ENCODE measurements at regions not wholly inside any gene's neighbourhood (a gene's known extent, or its start where the extent isn't known, plus 50 kb on each side); places are given as distances from the start of the nearest gene placed in this dataset.
"Not testable (repeated sequence)": the region's sequence is repeated elsewhere in the genome, so short reads cannot be mapped to it uniquely, and the experiment has no call there.

DNA sequence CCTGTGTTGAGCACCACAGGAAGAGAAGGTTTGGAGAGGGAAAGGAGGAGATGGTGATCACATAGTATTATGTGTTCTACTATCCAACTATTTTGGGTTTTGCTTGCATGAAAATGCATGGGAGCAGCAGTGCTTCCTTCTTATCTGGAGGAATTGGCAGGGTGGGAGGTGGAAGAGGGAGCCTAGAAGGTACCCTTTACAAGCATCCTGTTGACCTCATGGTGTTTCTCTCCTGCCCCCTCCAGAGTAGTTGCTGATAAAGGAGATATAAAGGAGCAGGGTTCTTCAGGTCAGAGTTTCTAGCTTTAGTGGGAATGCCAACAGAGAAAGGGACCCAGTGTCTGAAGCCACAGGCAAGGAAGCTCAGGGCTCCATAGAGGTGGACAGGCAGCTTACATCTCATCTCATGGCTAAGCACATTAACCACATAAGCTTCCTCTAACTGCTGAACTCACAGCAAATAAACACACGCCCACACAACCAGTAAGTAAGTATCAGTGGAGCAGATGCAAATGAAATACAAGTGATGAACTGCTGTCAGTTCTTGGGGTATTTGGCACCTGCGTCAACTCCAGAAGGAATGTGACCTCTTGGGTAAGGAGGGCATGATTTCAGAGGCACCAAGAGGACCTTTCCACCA is 174.2 kb upstream of the SLC38A2 start:
- DNase-seq, result no peak

GRCh38 chr12:46543378-46543795 is 170.8 kb upstream of the SLC38A2 start:
- not testable (repeated sequence) for DNase-seq

GRCh38 chr12:46538976-46539375 is 166.4 kb upstream of the SLC38A2 start:
- DNase-seq, result no peak

DNA sequence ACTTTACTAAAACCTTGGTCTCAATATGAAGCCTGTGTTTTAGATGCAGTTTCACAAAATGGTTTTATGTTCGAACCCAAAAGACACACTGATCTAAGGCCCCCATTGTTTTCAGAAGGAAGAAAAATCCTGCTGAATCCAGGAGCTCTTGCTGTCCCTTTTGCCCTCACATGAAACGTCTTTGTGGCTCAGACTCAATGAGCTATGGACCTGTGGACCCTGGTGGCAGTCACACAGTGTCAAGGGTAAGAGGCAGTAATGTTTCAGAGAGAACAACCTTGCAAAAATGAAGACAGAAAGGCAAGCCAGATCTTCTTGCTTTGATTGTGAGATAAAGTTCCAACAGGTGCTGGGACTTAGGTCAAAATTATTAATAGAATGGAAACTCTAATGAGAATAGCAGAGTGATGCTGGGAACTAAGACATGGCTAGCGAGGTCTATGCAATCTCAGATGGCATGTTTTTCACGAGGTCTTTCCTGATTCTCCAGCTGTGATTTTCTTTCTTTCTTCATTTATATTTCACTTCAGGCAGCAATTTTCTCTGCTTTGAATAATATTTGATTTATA is 164.9 kb upstream of the SLC38A2 start:
- no peak for DNase-seq

DNA sequence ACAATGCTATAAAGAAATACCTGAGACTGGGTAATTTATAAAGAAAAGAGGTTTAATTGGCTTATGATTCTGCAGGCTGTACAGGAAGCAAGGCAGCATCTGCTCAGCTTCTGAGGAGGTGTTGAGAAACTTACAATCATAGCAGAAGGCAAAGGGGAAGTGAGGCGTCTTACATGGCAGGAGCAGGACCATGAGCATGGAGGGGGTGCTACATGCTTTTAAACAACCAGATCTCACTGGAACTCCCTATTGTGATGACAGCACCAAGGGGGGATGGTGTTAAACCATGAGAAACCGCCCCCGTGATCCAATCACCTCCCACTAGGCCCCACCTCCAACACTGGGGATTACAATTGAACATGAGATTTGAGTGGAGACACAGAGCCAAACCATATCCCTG is 163.7 kb upstream of the SLC38A2 start:
- DNase-seq, result not testable (repeated sequence)

DNA sequence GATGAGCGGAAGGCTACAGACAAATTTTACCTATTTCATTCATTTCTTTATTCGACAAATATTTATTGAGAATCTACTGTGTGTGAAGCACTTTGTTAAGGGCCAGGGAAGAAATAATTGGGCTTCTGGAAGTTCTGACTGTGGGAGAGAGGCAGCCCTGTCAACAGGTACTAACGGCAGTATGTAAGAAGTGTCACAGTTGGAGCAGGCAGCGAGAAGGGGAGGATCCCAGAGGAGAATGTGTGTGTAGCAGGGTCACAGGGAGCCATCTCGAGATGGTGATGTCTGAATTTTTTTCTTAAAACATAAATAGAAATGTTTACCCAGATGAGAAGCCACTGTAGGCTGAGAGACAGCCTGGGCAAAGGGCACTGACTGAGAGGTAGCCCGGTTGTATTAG is 163.3 kb upstream of the SLC38A2 start:
- DNase-seq, result no peak

DNA sequence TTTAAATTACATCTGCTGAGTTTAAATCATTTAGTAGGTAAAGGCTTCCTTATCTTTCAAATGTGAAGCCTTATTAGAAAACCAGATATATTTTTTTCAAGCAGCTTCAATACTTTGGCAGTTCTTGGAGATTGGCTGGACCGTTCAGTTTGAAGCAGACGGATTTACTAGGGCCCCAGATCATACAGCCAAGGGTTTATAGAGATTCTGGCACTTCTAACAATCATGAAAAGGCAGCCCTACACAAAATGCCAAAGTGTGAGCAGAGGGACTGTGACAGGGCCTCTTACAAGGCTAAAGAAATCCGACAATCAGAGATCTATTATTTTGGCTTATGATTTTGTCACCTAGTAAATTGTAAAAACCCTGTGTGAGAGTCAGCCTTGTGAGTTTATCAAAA is 162.8 kb upstream of the SLC38A2 start:
- no peak for DNase-seq

- no peak for DNase-seq
Measured at GRCh38 chr12:46534327-46534840, 161.8 kb upstream of the SLC38A2 start.

GRCh38 chr12:46533723-46534122 is 161.2 kb upstream of the SLC38A2 start:
- DNase-seq, result no peak

DNA sequence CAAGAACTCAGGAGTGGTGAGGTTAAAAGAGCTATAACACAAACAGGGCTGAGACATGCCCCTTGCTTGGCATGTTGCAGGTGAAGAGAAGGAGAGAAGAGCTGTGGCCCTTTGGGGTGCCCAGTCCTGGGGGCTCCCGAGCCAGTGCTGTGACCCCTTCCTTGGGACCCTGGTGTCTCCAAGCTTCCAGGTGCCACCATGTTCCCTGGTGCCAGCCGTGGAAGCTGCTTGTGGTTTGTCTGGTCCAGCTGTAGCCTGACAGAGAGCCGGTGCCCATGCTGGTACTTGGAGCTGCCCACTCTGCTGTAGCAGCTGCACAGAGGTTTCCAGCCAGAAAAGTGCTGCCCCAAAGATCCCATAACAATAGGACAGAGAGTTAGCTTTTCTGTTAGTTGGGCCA is 159.2 kb upstream of the SLC38A2 start:
- no peak for DNase-seq

DNA sequence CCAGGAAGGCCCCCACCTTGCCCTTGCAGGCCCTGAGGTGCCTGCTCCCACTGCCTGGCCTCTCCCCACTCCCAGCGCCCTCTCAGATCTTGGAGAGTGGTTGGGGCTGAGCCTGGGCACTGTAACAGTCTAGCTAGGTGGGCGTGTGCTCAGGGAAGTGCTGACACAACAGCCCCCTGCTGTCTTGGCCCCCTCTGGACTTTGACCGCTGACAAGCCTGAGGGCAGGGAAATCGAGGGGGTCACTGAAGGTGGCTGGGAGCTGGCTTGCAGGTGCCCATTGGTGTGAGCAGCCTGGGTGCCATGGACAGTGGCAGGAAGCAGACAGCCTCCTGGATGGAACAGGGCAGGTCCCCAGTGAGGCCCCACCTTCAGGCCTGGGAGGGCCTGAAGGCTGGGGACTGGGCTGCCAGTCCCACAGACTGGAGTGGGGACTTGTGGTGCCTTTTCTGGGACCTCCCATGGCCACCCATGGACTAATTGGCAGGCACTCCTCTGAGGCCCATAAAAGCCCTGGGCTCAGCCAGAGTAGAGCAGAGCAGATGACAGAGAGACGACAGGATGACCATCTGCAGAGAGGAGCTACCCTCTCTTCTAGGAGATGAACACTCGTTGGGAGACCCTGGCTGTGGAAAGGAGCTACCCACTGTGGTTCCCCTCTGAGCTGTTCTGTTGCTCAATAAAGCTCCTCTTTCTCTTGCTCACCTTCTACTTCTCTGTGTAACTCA is 158.6 kb upstream of the SLC38A2 start:
- no peak for DNase-seq

GRCh38 chr12:46530373-46531056 is 157.9 kb upstream of the SLC38A2 start:
- DNase-seq, result no peak

- no peak for DNase-seq
Measured at GRCh38 chr12:46526233-46526632, 153.7 kb upstream of the SLC38A2 start.

DNA sequence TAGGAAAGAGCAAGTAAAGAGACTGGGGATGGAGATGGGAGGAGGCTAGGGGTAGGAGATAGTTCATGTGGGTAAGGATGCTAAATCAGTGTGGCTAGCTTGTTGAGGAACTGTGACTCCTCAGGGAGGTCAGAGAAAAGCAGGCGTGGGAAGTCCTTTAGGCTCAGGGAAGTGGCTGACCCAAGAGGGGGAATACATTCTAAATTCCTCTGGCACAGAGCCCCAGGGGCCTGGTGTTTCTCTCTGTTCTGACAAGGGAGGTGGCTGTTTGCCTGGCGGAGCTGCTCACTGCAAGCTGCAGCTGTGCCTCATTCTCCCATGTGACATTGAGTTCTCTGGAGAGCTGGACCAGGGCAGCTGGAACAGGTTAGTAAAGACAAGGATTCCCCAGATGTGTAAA is 152.2 kb upstream of the SLC38A2 start:
- DNase-seq, result no peak

GRCh38 chr12:46523863-46524770 is 151.5 kb upstream of the SLC38A2 start:
- no peak for DNase-seq

- no peak for DNase-seq
Measured at GRCh38 chr12:46523446-46523845, 150.9 kb upstream of the SLC38A2 start.

DNA sequence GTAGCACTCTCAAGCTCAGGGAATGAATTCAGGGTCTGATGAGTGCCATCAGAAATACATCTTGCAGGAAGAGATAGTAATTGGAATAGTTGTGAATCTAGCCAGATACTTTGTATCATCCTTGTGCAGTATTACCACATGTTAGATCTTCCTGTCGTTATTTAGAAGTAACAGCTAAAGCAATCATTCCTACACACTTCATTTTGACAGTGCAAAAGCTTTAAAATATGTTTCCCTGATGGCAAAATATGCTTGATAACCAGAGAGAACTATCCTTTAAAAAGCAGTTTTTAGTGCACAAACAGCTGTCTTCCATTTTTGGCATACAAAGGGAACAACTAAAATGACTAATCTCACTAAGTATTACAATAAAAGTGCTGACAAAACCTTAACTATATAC is 149.5 kb upstream of the SLC38A2 start:
- DNase-seq, result no peak

- DNase-seq, result no peak
Measured at GRCh38 chr12:46521145-46521544, 148.6 kb upstream of the SLC38A2 start.

DNA sequence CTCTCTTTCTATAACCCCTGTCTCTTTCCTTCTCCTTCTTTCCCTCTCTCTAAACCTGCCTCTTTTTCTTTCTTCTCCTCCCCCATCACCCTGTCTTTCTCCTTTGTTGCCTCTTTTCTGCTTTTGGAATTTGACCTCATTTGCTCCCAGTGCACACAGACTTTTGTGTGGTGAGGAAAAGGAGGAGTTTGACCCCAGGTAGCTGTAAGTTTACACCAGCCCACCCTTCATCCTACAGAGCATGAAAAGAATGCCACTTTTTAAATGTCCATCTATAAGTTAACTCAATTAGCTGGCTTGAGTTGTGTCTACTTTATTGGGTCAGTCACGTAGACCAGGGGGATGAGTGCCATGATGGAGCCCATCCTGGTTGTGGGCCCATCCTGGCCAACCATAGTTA is 146.8 kb upstream of the SLC38A2 start:
- DNase-seq, result no peak

DNA sequence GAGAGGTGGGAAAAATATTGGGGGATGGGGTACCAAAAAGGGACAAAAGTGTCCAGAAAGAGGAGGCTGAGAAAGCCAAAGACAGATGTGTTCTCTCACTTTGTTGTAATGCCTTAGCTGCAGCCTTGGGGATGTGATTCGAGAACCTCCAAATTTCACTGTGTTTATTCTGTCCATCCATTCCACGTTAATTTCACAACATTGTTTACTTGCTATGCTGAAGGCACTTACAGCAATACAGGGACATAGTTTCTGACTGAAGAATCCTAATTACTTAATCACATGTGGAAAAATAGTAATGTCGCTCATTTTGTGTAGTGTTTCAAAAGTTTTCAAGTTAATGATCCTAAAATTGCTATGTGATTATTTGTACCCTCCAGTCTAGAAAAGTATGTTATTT is 146.2 kb upstream of the SLC38A2 start:
- no peak for DNase-seq

GRCh38 chr12:46518169-46518568 is 145.6 kb upstream of the SLC38A2 start:
- DNase-seq, result no peak

DNA sequence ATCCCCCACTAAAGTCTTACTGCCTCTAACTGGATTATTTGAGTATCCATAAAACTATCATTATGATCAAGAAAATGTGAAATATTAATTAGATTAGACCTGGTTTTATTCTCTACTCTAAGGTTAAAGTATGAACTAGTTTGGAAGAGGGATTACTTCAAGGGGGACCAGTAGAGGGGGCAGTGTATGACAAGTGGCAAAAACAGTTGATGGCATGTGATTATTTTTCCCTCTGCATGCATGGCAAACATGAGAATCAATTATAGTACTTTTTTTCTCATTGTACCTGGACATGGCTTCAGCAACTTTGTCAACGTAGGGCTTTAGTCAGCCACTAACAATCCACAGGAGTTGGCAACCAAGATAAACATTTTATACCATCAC is 145.0 kb upstream of the SLC38A2 start:
- DNase-seq, result no peak

All from 8988T (cell line).